ENCODE measurements at regions not wholly inside any gene's neighbourhood (a gene's known extent, or its start where the extent isn't known, plus 50 kb on each side); places are given as distances from the start of the nearest gene placed in this dataset.
"Not testable (repeated sequence)": the region's sequence is repeated elsewhere in the genome, so short reads cannot be mapped to it uniquely, and the experiment has no call there.

GRCh38 chr16:35102780-35103403, 1643.5 kb downstream of the TP53TG3F start:
- no peak for TF ChIP-seq GABPA (IDR thresholded peaks at IDR 0.05; ENCODE audit: low read depth)
- peak; percentile 57 for TF ChIP-seq CTCF (IDR thresholded peaks at IDR 0.05; ENCODE audit: insufficient read depth, low read length)
- no peak for TF ChIP-seq SPI1 (IDR thresholded peaks at IDR 0.05; ENCODE audit: borderline replicate concordance, low read depth)
- Histone ChIP-seq H3K4me3 (replicated peaks; ENCODE audit: insufficient read depth, low read length) (no peak overlapping the region), H3K27me3 (ENCODE audit: insufficient read depth, poor library complexity, severe bottlenecking) (no peaks in the 10 kb centered on the region), H3K27ac (replicated peaks) (no peak overlapping the region)
- DNase-seq (ENCODE audit: low read depth in 1 of 2, low spot score in 1 of 2): peak in 1 of 2 experiments; percentile 28

- not testable (repeated sequence) for DNase-seq (ENCODE audit: low read depth in 1 of 2, low spot score in 1 of 2); H3K27ac ChIP-seq (replicated peaks); H3K27me3 ChIP-seq (ENCODE audit: insufficient read depth, poor library complexity, severe bottlenecking); H3K4me3 ChIP-seq (replicated peaks; ENCODE audit: insufficient read depth, low read length)
Measured at GRCh38 chr16:35111772-35112171, 1652.4 kb downstream of the TP53TG3F start.

- H3K4me3 ChIP-seq (replicated peaks; ENCODE audit: insufficient read depth, low read length): no peak overlapping the region
- DNase-seq (ENCODE audit: low read depth in 1 of 2, low spot score in 1 of 2): no peak
- H3K27me3 ChIP-seq (ENCODE audit: insufficient read depth, poor library complexity, severe bottlenecking): no peaks in the 10 kb centered on the region
- TF ChIP-seq POLR2AphosphoS5 (IDR thresholded peaks at IDR 0.05; ENCODE audit: low read depth): no peak
- no peak for TF ChIP-seq SPI1 (IDR thresholded peaks at IDR 0.05; ENCODE audit: borderline replicate concordance, low read depth)
- TF ChIP-seq CTCF (IDR thresholded peaks at IDR 0.05; ENCODE audit: insufficient read depth, low read length): no peak
- no peak for TF ChIP-seq GABPA (IDR thresholded peaks at IDR 0.05; ENCODE audit: low read depth)
- no peak for TF ChIP-seq REST (IDR thresholded peaks at IDR 0.05; ENCODE audit: insufficient replicate concordance, low read depth)
- H3K27ac ChIP-seq (replicated peaks): no peak overlapping the region
Measured at GRCh38 chr16:35131429-35131828, 1672.0 kb downstream of the TP53TG3F start.

- TF ChIP-seq CTCF (IDR thresholded peaks at IDR 0.05; ENCODE audit: insufficient read depth, low read length) (no peak), POLR2AphosphoS5 (IDR thresholded peaks at IDR 0.05; ENCODE audit: low read depth) (no peak), GABPA (IDR thresholded peaks at IDR 0.05; ENCODE audit: low read depth) (no peak), SPI1 (IDR thresholded peaks at IDR 0.05; ENCODE audit: borderline replicate concordance, low read depth) (no peak), REST (IDR thresholded peaks at IDR 0.05; ENCODE audit: insufficient replicate concordance, low read depth) (no peak)
- Histone ChIP-seq H3K4me3 (replicated peaks; ENCODE audit: insufficient read depth, low read length) (no peak overlapping the region), H3K27ac (replicated peaks) (no peak overlapping the region), H3K27me3 (ENCODE audit: insufficient read depth, poor library complexity, severe bottlenecking) (no peaks in the 10 kb centered on the region)
- no peak for DNase-seq (ENCODE audit: low read depth in 1 of 2, low spot score in 1 of 2)
Measured at GRCh38 chr16:35134471-35134870, 1675.1 kb downstream of the TP53TG3F start.
